HepG2 (cell line): ENCODE measurements at regions not wholly inside any gene's neighbourhood (a gene's known extent, or its start where the extent isn't known, plus 50 kb on each side); places are given as distances from the start of the nearest gene placed in this dataset.

Experiments
- ATAC-seq: fragments of 200-7000 bp; cut with Tn5 transposase; 3 replicates; pipeline ENCODE4 v1.9.1; 2020; ENCODE audit warnings: mild to moderate bottlenecking, moderate library complexity
- BruUV-seq: library from RNA; stranded (reverse); fragments of 400-500 nt; replicated peaks from 2 replicates; lab custom pipeline; 2021; lab: Mats Ljungman, UMichigan
- CTCF ChIA-PET: fragments of 300-600 bp; formaldehyde crosslinking; extraction: SDS; loops from one replicate; lab custom pipeline; 2021; ENCODE audit warnings: low total read pairs, inconsistent platforms, low intra/inter-chr PET ratio; lab: Yijun Ruan, JAX
- POLR2A ChIA-PET: fragments of 350-600 bp; sonication (Branson Sonifier 250); formaldehyde crosslinking; loops from one replicate; lab custom pipeline; 2020; ENCODE audit warnings: antibody characterized with exemption, inconsistent platforms; lab: Yijun Ruan, JAX
- DNase-seq: peaks from one replicate; pipeline ENCODE4 v3.0.0-alpha.2; 2015; ENCODE audit warnings: low spot score
- FAIRE-seq: peaks from 3 replicates; lab custom pipeline; 2011; peaks lifted over from hg19 to GRCh38; lab: Jason Lieb, UNC
- H2AFZ ChIP-seq: one replicate; pipeline ENCODE4 v1.6.1; 2011; ENCODE audit warnings: low read length, inconsistent platforms
- H3K27ac ChIP-seq: fragments of 300-600 bp; 3 replicates; pipeline ENCODE4 v1.8.0; 2011; ENCODE audit warnings: mixed run types, mild to moderate bottlenecking, mixed read lengths, low read length, inconsistent platforms; ENCODE audit not compliant: insufficient read depth; ENCODE audit errors: extremely low read length
- H3K27me3 ChIP-seq, 2 experiments: fragments of 200-600 bp in 1 of 2; 2 replicates in 1 of 2; 3 replicates in 1 of 2; pipeline versions ENCODE4 v1.6.0 to v1.8.0; 2011; ENCODE audit warnings: low read length in 2 of 2, mild to moderate bottlenecking in 2 of 2, moderate library complexity in 2 of 2, inconsistent platforms in 1 of 2; ENCODE audit not compliant: insufficient read depth in 2 of 2, control insufficient read depth in 1 of 2
- H3K36me3 ChIP-seq, 2 experiments: fragments of 200-600 bp in 1 of 2; replicated peaks in 1 of 2; 2 replicates in 1 of 2; 3 replicates in 1 of 2; pipeline versions ENCODE4 v1.5.1 to v1.8.0; 2011; ENCODE audit warnings: low read length in 2 of 2, inconsistent platforms in 1 of 2; ENCODE audit not compliant: insufficient read depth in 2 of 2, control insufficient read depth in 1 of 2
- H3K4me1 ChIP-seq: 2 replicates; pipeline ENCODE4 v1.5.1; 2012; ENCODE audit warnings: low read length, inconsistent platforms; ENCODE audit not compliant: insufficient read depth
- H3K4me2 ChIP-seq: 2 replicates; pipeline ENCODE4 v1.6.0; 2011; ENCODE audit warnings: low read depth, low read length, inconsistent platforms
- H3K4me3 ChIP-seq, 3 experiments: fragments of 200-600 bp in 1 of 3; sonication (generic), shearing (Covaris generic) in 1 of 3; replicated peaks in 1 of 3; 2 replicates each; pipeline ENCODE4 v1.5.1; 2011 to 2016; ENCODE audit warnings: low read length in 3 of 3, inconsistent platforms in 2 of 3, low read depth in 2 of 3, mild to moderate bottlenecking in 2 of 3, control low read depth in 1 of 3, mixed read lengths in 1 of 3; ENCODE audit not compliant: insufficient read depth in 1 of 3
- H3K79me2 ChIP-seq: one replicate; pipeline ENCODE4 v1.6.1; 2011; ENCODE audit warnings: low read length, inconsistent platforms; ENCODE audit not compliant: insufficient read depth
- H3K9ac ChIP-seq: 2 replicates; pipeline ENCODE4 v1.6.0; 2011; ENCODE audit warnings: mild to moderate bottlenecking, low read depth, low read length, inconsistent platforms; ENCODE audit not compliant: insufficient read depth
- H3K9me3 ChIP-seq: 2 replicates; pipeline ENCODE4 v1.5.1; 2012; ENCODE audit warnings: mild to moderate bottlenecking, low read length
- H4K20me1 ChIP-seq: 2 replicates; pipeline ENCODE4 v1.6.0; 2011; ENCODE audit warnings: inconsistent platforms, mild to moderate bottlenecking, low read length, moderate library complexity; ENCODE audit not compliant: insufficient read depth
- CREB1 ChIP-seq, 2 experiments: fragments of 450-650 bp in 1 of 2; IDR thresholded peaks; 2 replicates each; pipeline ENCODE4 v1.6.1; 2016 to 2017; ENCODE audit warnings: control low read depth in 1 of 2, mild to moderate bottlenecking in 1 of 2, missing compliant biosample characterization in 1 of 2, missing genetic modification characterization in 1 of 2
- EZH2 ChIP-seq: conservative IDR thresholded peaks from 2 replicates; pipeline ENCODE4 v1.6.1; 2012; ENCODE audit warnings: mild to moderate bottlenecking, low read depth, low read length, moderate library complexity
- FOXA3 ChIP-seq: IDR thresholded peaks from 2 replicates; pipeline ENCODE4 v1.6.1; 2016; ENCODE audit warnings: missing genetic modification reagents, missing compliant biosample characterization
- HNF4A ChIP-seq: sonication (generic); formaldehyde crosslinking; IDR thresholded peaks from 2 replicates; pipeline ENCODE4 v1.4.0; 2020; ENCODE audit warnings: missing genetic modification reagents
- HNRNPUL1 ChIP-seq: fragments of 200-400 bp; formaldehyde crosslinking; IDR thresholded peaks from 2 replicates; pipeline ENCODE4 v1.6.1; 2017; ENCODE audit warnings: low read depth, mild to moderate bottlenecking, low read length, moderate library complexity
- KAT2B ChIP-seq: fragments of 150-350 bp; IDR thresholded peaks from 2 replicates; pipeline ENCODE4 v1.6.1; 2014; ENCODE audit warnings: low read depth, low read length, borderline replicate concordance
- KDM3A ChIP-seq: IDR thresholded peaks from 2 replicates; pipeline ENCODE4 v1.6.1; 2018; ENCODE audit warnings: low read depth, missing compliant biosample characterization
- KDM4B ChIP-seq: sonication (generic); formaldehyde crosslinking; IDR thresholded peaks from 2 replicates; pipeline ENCODE4 v1.4.0; 2020; ENCODE audit warnings: missing genetic modification reagents
- NCOA1 ChIP-seq: sonication (generic); formaldehyde crosslinking; IDR thresholded peaks from 2 replicates; pipeline ENCODE4 v1.9.0; 2021; ENCODE audit warnings: missing genetic modification reagents
- NCOR1 ChIP-seq: fragments of 200-600 bp; sonication (generic); IDR thresholded peaks from 2 replicates; pipeline ENCODE4 v1.7.0; 2017; ENCODE audit warnings: antibody characterized with exemption, low read length, borderline replicate concordance
- NR0B2 ChIP-seq: sonication (generic); formaldehyde crosslinking; IDR thresholded peaks from 2 replicates; pipeline ENCODE4 v1.4.0; 2020; ENCODE audit warnings: mild to moderate bottlenecking, missing genetic modification reagents
- RARG ChIP-seq: sonication (generic); formaldehyde crosslinking; IDR thresholded peaks from 2 replicates; pipeline ENCODE4 v1.4.0; 2020; ENCODE audit warnings: low read depth, mild to moderate bottlenecking, missing genetic modification reagents
- RFX3 ChIP-seq: IDR thresholded peaks from 2 replicates; pipeline ENCODE4 v1.6.1; 2016; ENCODE audit warnings: missing biosample characterization, missing genetic modification reagents
- SCMH1 ChIP-seq: sonication (generic); formaldehyde crosslinking; IDR thresholded peaks from 2 replicates; pipeline ENCODE4 v1.9.0; 2021; ENCODE audit warnings: missing genetic modification reagents, mild to moderate bottlenecking, borderline replicate concordance
- ZBTB26 ChIP-seq: IDR thresholded peaks from 2 replicates; pipeline ENCODE4 v1.6.1; 2016; ENCODE audit warnings: missing compliant biosample characterization, missing genetic modification reagents, borderline replicate concordance
- ZBTB38 ChIP-seq: sonication (generic); formaldehyde crosslinking; IDR thresholded peaks from 2 replicates; pipeline ENCODE4 v1.5.1; 2020; ENCODE audit warnings: mild to moderate bottlenecking, missing genetic modification reagents
- ZFP36L1 ChIP-seq: sonication (generic); formaldehyde crosslinking; IDR thresholded peaks from 2 replicates; pipeline ENCODE4 v1.8.0; 2022; ENCODE audit warnings: mild to moderate bottlenecking, missing genetic modification reagents, moderate library complexity
- ZKSCAN8 ChIP-seq: IDR thresholded peaks from 2 replicates; pipeline ENCODE4 v1.6.1; 2016; ENCODE audit warnings: borderline replicate concordance, missing genetic modification reagents, missing compliant biosample characterization
- ZMAT3 ChIP-seq: sonication (generic); formaldehyde crosslinking; conservative IDR thresholded peaks from 2 replicates; pipeline ENCODE4 v1.7.0; 2021; ENCODE audit warnings: missing genetic modification reagents
- ZNF326 ChIP-seq: sonication (generic); formaldehyde crosslinking; IDR thresholded peaks from 2 replicates; pipeline ENCODE4 v1.4.0; 2020; ENCODE audit warnings: missing genetic modification reagents, borderline replicate concordance
- ZNF414 ChIP-seq: sonication (generic); formaldehyde crosslinking; IDR thresholded peaks from 2 replicates; pipeline ENCODE4 v1.5.0; 2020; ENCODE audit warnings: missing genetic modification reagents
- ZNF431 ChIP-seq: sonication (generic); formaldehyde crosslinking; IDR thresholded peaks from 2 replicates; pipeline ENCODE4 v1.9.0; 2022; ENCODE audit warnings: missing genetic modification reagents, low read depth, mild to moderate bottlenecking, borderline replicate concordance
- ZNF496 ChIP-seq: sonication (generic); formaldehyde crosslinking; IDR thresholded peaks from 2 replicates; pipeline ENCODE4 v1.8.1; 2023; ENCODE audit warnings: mild to moderate bottlenecking, moderate library complexity, missing genetic modification reagents; ENCODE audit not compliant: insufficient replicate concordance
- ZNF530 ChIP-seq: sonication (generic); formaldehyde crosslinking; IDR thresholded peaks from 2 replicates; pipeline ENCODE4 v1.5.0; 2020; ENCODE audit warnings: low read depth, mild to moderate bottlenecking, missing genetic modification reagents
- ZNF598 ChIP-seq: sonication (generic); formaldehyde crosslinking; IDR thresholded peaks from 2 replicates; pipeline ENCODE4 v1.5.1; 2020; ENCODE audit warnings: mild to moderate bottlenecking, missing genetic modification reagents, borderline replicate concordance
- ZSCAN25 ChIP-seq: sonication (generic); formaldehyde crosslinking; IDR thresholded peaks from 2 replicates; pipeline ENCODE4 v1.8.0; 2022; ENCODE audit warnings: mild to moderate bottlenecking, missing genetic modification reagents
- WGBS: methylation state at CpG from one replicate; pipeline ENCODE4 v1.1.6; 2017; ENCODE audit warnings: low lambda C conversion rate; 5-methylcytosine and 5-hydroxymethylcytosine counted together
- in situ Hi-C: cut with HindIII; loops from 2 replicates; pipeline ENCODE4 v1.10.0; 2017; ENCODE audit warnings: low pct_unique_long_range_greater_than_20kb; ENCODE audit not compliant: extremely low pct_ligation_motif_present
- intact Hi-C: fragments of 100-400 bp; cut with micrococcal nuclease; formaldehyde crosslinking; loops from one replicate; pipeline ENCODE4 v1.10.0; 2022; ENCODE audit not compliant: unreplicated experiment

- no peak for TF ChIP-seq HNRNPUL1
- TF ChIP-seq ZNF326 (CRISPR knock-in tag): no peak
- no peak for TF ChIP-seq ZNF598 (CRISPR knock-in tag)
- peak; percentile 43; the same call in 1 of the 2 replicates for TF ChIP-seq CREB1 (IDR thresholded peaks at IDR 0.05)
- no peak for TF ChIP-seq CREB1 (CRISPR knock-in tag; IDR thresholded peaks at IDR 0.05)
- TF ChIP-seq NCOR1: no peak
- TF ChIP-seq ZFP36L1 (CRISPR knock-in tag): no peak
- no peak for TF ChIP-seq ZNF414 (CRISPR knock-in tag)
- TF ChIP-seq ZBTB38 (CRISPR knock-in tag): no peak
- no peak for TF ChIP-seq RARG
- TF ChIP-seq FOXA3 (CRISPR knock-in tag): no peak
- no peak for TF ChIP-seq NR0B2 (CRISPR knock-in tag)
Measured at GRCh38 chr17:51516924-51517323, 256.6 kb downstream of the UTP18 start (continued).

- ChIA-PET CTCF (no interaction called here), POLR2A (no interaction called here)
- H3K4me2 ChIP-seq: no peak overlapping the region
- no peaks in the 10 kb centered on the region for H3K9me3 ChIP-seq
- intact Hi-C loops: no loop called here
- H3K27me3 ChIP-seq: no peaks in the 10 kb centered on the region
- H3K4me3 ChIP-seq: no peak overlapping the region
- no peak overlapping the region for H3K9ac ChIP-seq
- no peaks in the 10 kb centered on the region for H3K4me1 ChIP-seq
- H3K36me3 ChIP-seq: no peaks in the 10 kb centered on the region
- H3K27ac ChIP-seq: no peak overlapping the region
- FAIRE-seq: no peak
- H4K20me1 ChIP-seq: no peaks in the 10 kb centered on the region
- no peak for DNase-seq
- 2% methylated on average over 1 of the region's 1 CpG for whole genome bisulfite sequencing
- BruUV-seq: no TSS peak
- no peak for ATAC-seq
- no peaks in the 10 kb centered on the region for H3K79me2 ChIP-seq
- no peak overlapping the region for H2AFZ ChIP-seq
- in situ Hi-C loops: no loop called here
- TF ChIP-seq ZBTB26 (CRISPR knock-in tag) (no peak), ZSCAN25 (CRISPR knock-in tag) (no peak), ZNF496 (CRISPR knock-in tag) (no peak), ZMAT3 (CRISPR knock-in tag) (no peak), RFX3 (CRISPR knock-in tag) (no peak), HNF4A (CRISPR knock-in tag) (no peak), SCMH1 (CRISPR knock-in tag) (no peak), KDM3A (CRISPR knock-in tag) (no peak), ZNF431 (no peak), ZFP36L1 (CRISPR knock-in tag) (no peak), EZH2 (no peak), NCOA1 (CRISPR knock-in tag) (no peak), KAT2B (no peak), ZKSCAN8 (CRISPR knock-in tag) (no peak), KDM4B (CRISPR knock-in tag) (no peak), ZNF530 (CRISPR knock-in tag) (no peak)
Measured at GRCh38 chr17:51524524-51524923, 264.2 kb downstream of the UTP18 start.
